ENCODE measurements at regions not wholly inside any gene's neighbourhood (a gene's known extent, or its start where the extent isn't known, plus 50 kb on each side); places are given as distances from the start of the nearest gene placed in this dataset.
"Not testable (repeated sequence)": the region's sequence is repeated elsewhere in the genome, so short reads cannot be mapped to it uniquely, and the experiment has no call there.

- H3K27ac ChIP-seq (ENCODE audit: low read depth, low read length, poor library complexity, severe bottlenecking): no peak overlapping the region
- H3K9me3 ChIP-seq (ENCODE audit: low read depth, low read length, poor library complexity, severe bottlenecking): no peaks in the 10 kb centered on the region
- ChIA-PET POLR2A (ENCODE audit: low non-redundant PET) (no interaction called here), CTCF (interaction anchor here (1.5 kb wide), 1 partner anchor 45 kb away, joined by 4 read pairs; no protein-coding TSS in a partner anchor)
- BruUV-seq (replicated peaks): no TSS peak
- H3K4me3 ChIP-seq (ENCODE audit: low read depth, low read length, poor library complexity, severe bottlenecking): no peak overlapping the region
- TF ChIP-seq CTCF (conservative IDR thresholded peaks at IDR 0.05; ENCODE audit: low read depth, low read length) (no peak), EZH2 (IDR thresholded peaks at IDR 0.05; ENCODE audit: borderline replicate concordance, low read depth, low read length, poor library complexity, severe bottlenecking) (no peak)
- no peaks in the 10 kb centered on the region for H3K4me1 ChIP-seq (ENCODE audit: insufficient read depth, low read length, poor library complexity, severe bottlenecking)
- intact Hi-C loops (cut with micrococcal nuclease; ENCODE audit: unreplicated experiment): no loop called here
- no peaks in the 10 kb centered on the region for H3K27me3 ChIP-seq (replicated peaks; ENCODE audit: insufficient read depth, low read depth, low read length, poor library complexity)
- no peaks in the 10 kb centered on the region for H3K36me3 ChIP-seq (ENCODE audit: insufficient read depth, low read length, poor library complexity, severe bottlenecking)
- no peak for DNase-seq (ENCODE audit: low spot score)
Measured at GRCh38 chr13:33678906-33679657, 138.9 kb upstream of the RFC3 start.

- H3K27ac ChIP-seq (ENCODE audit: low read depth, low read length, poor library complexity, severe bottlenecking): no peak overlapping the region
- DNase-seq (ENCODE audit: low spot score): no peak
Measured at GRCh38 chr13:33679658-33680012, 138.3 kb upstream of the RFC3 start.

GRCh38 chr13:33682020-33682564 is 135.9 kb upstream of the RFC3 start:
- ChIA-PET CTCF (no interaction called here), POLR2A (ENCODE audit: low non-redundant PET) (no interaction called here)
- Histone ChIP-seq H3K36me3 (ENCODE audit: insufficient read depth, low read length, poor library complexity, severe bottlenecking) (no peaks in the 10 kb centered on the region), H3K9me3 (ENCODE audit: low read depth, low read length, poor library complexity, severe bottlenecking) (no peaks in the 10 kb centered on the region), H3K27me3 (replicated peaks; ENCODE audit: insufficient read depth, low read depth, low read length, poor library complexity) (no peaks in the 10 kb centered on the region), H3K27ac (ENCODE audit: low read depth, low read length, poor library complexity, severe bottlenecking) (no peak overlapping the region), H3K4me3 (ENCODE audit: low read depth, low read length, poor library complexity, severe bottlenecking) (no peak overlapping the region), H3K4me1 (ENCODE audit: insufficient read depth, low read length, poor library complexity, severe bottlenecking) (no peaks in the 10 kb centered on the region)
- DNase-seq (ENCODE audit: low spot score): no peak
- no TSS peak for BruUV-seq (replicated peaks)
- TF ChIP-seq EZH2 (IDR thresholded peaks at IDR 0.05; ENCODE audit: borderline replicate concordance, low read depth, low read length, poor library complexity, severe bottlenecking): no peak
- no peak for TF ChIP-seq CTCF (conservative IDR thresholded peaks at IDR 0.05; ENCODE audit: low read depth, low read length)
- intact Hi-C loops (cut with micrococcal nuclease; ENCODE audit: unreplicated experiment): no loop called here

More at GRCh38 chr13:33679658-33680012, 138.3 kb upstream of the RFC3 start:
- Histone ChIP-seq H3K27me3 (replicated peaks; ENCODE audit: insufficient read depth, low read depth, low read length, poor library complexity) (no peaks in the 10 kb centered on the region), H3K36me3 (ENCODE audit: insufficient read depth, low read length, poor library complexity, severe bottlenecking) (no peaks in the 10 kb centered on the region), H3K4me3 (ENCODE audit: low read depth, low read length, poor library complexity, severe bottlenecking) (no peak overlapping the region), H3K4me1 (ENCODE audit: insufficient read depth, low read length, poor library complexity, severe bottlenecking) (no peaks in the 10 kb centered on the region), H3K9me3 (ENCODE audit: low read depth, low read length, poor library complexity, severe bottlenecking) (no peaks in the 10 kb centered on the region)
- POLR2A ChIA-PET (ENCODE audit: low non-redundant PET): interaction anchor here (0.7 kb wide), 1 partner anchor 799 kb away, joined by 10 read pairs; no protein-coding TSS in a partner anchor
- CTCF ChIA-PET: no interaction called here
- no peak for TF ChIP-seq EZH2 (IDR thresholded peaks at IDR 0.05; ENCODE audit: borderline replicate concordance, low read depth, low read length, poor library complexity, severe bottlenecking)
- no peak for TF ChIP-seq CTCF (conservative IDR thresholded peaks at IDR 0.05; ENCODE audit: low read depth, low read length)
- no TSS peak for BruUV-seq (replicated peaks)
- intact Hi-C loops (cut with micrococcal nuclease; ENCODE audit: unreplicated experiment): no loop called here

GRCh38 chr13:33682646-33683045 is 135.3 kb upstream of the RFC3 start:
- not testable (repeated sequence) for DNase-seq (ENCODE audit: low spot score)

More at GRCh38 chr13:33682646-33683045, 135.3 kb upstream of the RFC3 start:
- POLR2A ChIA-PET (ENCODE audit: low non-redundant PET); H3K9me3 ChIP-seq (ENCODE audit: low read depth, low read length, poor library complexity, severe bottlenecking); CTCF ChIA-PET; BruUV-seq (replicated peaks); H3K27me3 ChIP-seq (replicated peaks; ENCODE audit: insufficient read depth, low read depth, low read length, poor library complexity); H3K4me3 ChIP-seq (ENCODE audit: low read depth, low read length, poor library complexity, severe bottlenecking); H3K36me3 ChIP-seq (ENCODE audit: insufficient read depth, low read length, poor library complexity, severe bottlenecking); H3K4me1 ChIP-seq (ENCODE audit: insufficient read depth, low read length, poor library complexity, severe bottlenecking); H3K27ac ChIP-seq (ENCODE audit: low read depth, low read length, poor library complexity, severe bottlenecking); intact Hi-C loops (cut with micrococcal nuclease; ENCODE audit: unreplicated experiment): not testable (repeated sequence)
